GM23338 (cell line): ENCODE measurements at regions not wholly inside any gene's neighbourhood (a gene's known extent, or its start where the extent isn't known, plus 50 kb on each side); places are given as distances from the start of the nearest gene placed in this dataset.
"Not testable (repeated sequence)": the region's sequence is repeated elsewhere in the genome, so short reads cannot be mapped to it uniquely, and the experiment has no call there.

Source experiments
- ATAC-seq: fragments of 200-7000 bp; cut with Tn5 transposase; 3 replicates; pipeline ENCODE4 v1.9.1; 2020
- DNase-seq: peaks from one replicate; pipeline ENCODE4 v3.0.0-alpha.2; 2015; ENCODE audit warnings: low spot score
- H2AFZ ChIP-seq: fragments of 200-600 bp; sonication (generic); 2 replicates; pipeline ENCODE4 v1.8.0; 2016; ENCODE audit warnings: antibody characterized with exemption, mild to moderate bottlenecking, moderate library complexity
- H3F3A ChIP-seq: fragments of 200-600 bp; sonication (generic); replicated peaks from 2 replicates; pipeline ENCODE4 v1.8.0; 2017; ENCODE audit warnings: antibody characterized with exemption, mixed run types, low read depth
- H3K27ac ChIP-seq: fragments of 200-600 bp; sonication (generic); 2 replicates; pipeline ENCODE4 v1.6.1; 2016; ENCODE audit warnings: low read depth
- H3K27me3 ChIP-seq: fragments of 200-600 bp; sonication (generic); 2 replicates; pipeline ENCODE4 v1.8.0; 2016; ENCODE audit warnings: mild to moderate bottlenecking, mixed run types, moderate library complexity; ENCODE audit not compliant: insufficient read depth
- H3K36me3 ChIP-seq: fragments of 200-600 bp; sonication (generic); 2 replicates; pipeline ENCODE4 v1.8.0; 2016; ENCODE audit warnings: mild to moderate bottlenecking; ENCODE audit not compliant: insufficient read depth
- H3K4me1 ChIP-seq: fragments of 200-600 bp; sonication (generic); 2 replicates; pipeline ENCODE4 v1.8.0; 2016; ENCODE audit warnings: mild to moderate bottlenecking, moderate library complexity; ENCODE audit not compliant: insufficient read depth
- H3K4me2 ChIP-seq: fragments of 200-600 bp; sonication (generic); 2 replicates; pipeline ENCODE4 v1.7.1; 2017; ENCODE audit warnings: mixed run types
- H3K4me3 ChIP-seq: fragments of 200-600 bp; sonication (generic); 2 replicates; pipeline ENCODE4 v1.6.1; 2016; ENCODE audit warnings: mixed run types
- H3K79me2 ChIP-seq: fragments of 200-600 bp; sonication (generic); replicated peaks from 2 replicates; pipeline ENCODE4 v1.8.0; 2017; ENCODE audit warnings: mild to moderate bottlenecking; ENCODE audit not compliant: insufficient read depth
- H3K9me2 ChIP-seq: fragments of 200-600 bp; sonication (generic); 2 replicates; pipeline ENCODE4 v1.8.0; 2017; ENCODE audit not compliant: insufficient read depth
- H4K20me1 ChIP-seq: fragments of 200-600 bp; sonication (generic); replicated peaks from 2 replicates; pipeline ENCODE4 v1.8.0; 2017; ENCODE audit warnings: mild to moderate bottlenecking; ENCODE audit not compliant: insufficient read depth
- H3K27ac Mint-ChIP-seq: 2 replicates; pipeline ENCODE4 v1.8.0; 2020; ENCODE audit warnings: inconsistent platforms, mild to moderate bottlenecking, moderate library complexity, mixed read lengths
- H3K27me3 Mint-ChIP-seq: 3 replicates; pipeline ENCODE4 v1.8.0; 2022; ENCODE audit warnings: low read depth, mild to moderate bottlenecking, moderate library complexity, mixed read lengths, inconsistent platforms; ENCODE audit not compliant: insufficient read depth, poor library complexity
- H3K36me3 Mint-ChIP-seq: 3 replicates; pipeline ENCODE4 v1.8.0; 2021; ENCODE audit warnings: low read depth, mild to moderate bottlenecking, inconsistent platforms, moderate library complexity, mixed read lengths
- H3K4me1 Mint-ChIP-seq: 3 replicates; pipeline ENCODE4 v1.8.0; 2020; ENCODE audit warnings: mild to moderate bottlenecking, inconsistent platforms, mixed read lengths
- H3K4me3 Mint-ChIP-seq: 3 replicates; pipeline ENCODE4 v1.8.0; 2021; ENCODE audit warnings: moderate library complexity, mild to moderate bottlenecking, inconsistent platforms, mixed read lengths
- H3K9me3 Mint-ChIP-seq: 3 replicates; pipeline ENCODE4 v1.8.0; 2020; ENCODE audit warnings: moderate library complexity, mild to moderate bottlenecking, inconsistent platforms, mixed read lengths
- JUNB ChIP-seq: IDR thresholded peaks from one replicate; pipeline ENCODE4 v1.6.1; 2016; ENCODE audit warnings: antibody characterized with exemption; ENCODE audit not compliant: unreplicated experiment
- POLR2AphosphoS5 ChIP-seq: IDR thresholded peaks from 2 replicates; pipeline ENCODE4 v1.6.1; 2016; ENCODE audit warnings: antibody characterized with exemption, low read depth
- ZNF114 ChIP-seq: fragments of 250-450 bp; sonication (Bioruptor Pico); IDR thresholded peaks from 2 replicates; pipeline ENCODE4 v1.5.0; 2020; ENCODE audit warnings: mild to moderate bottlenecking, moderate library complexity
- ZNF331 ChIP-seq: fragments of 250-450 bp; sonication (Bioruptor Pico); IDR thresholded peaks from 2 replicates; pipeline ENCODE4 v1.5.0; 2020; ENCODE audit warnings: low read depth, mild to moderate bottlenecking, moderate library complexity
- TF ChIP-seq, protein P1 (sequence below), 2 experiments: fragments of 200-600 bp in 1 of 2; sonication (generic) in 1 of 2; conservative IDR thresholded peaks; 2 replicates each; pipeline versions ENCODE4 v1.5.1 to v1.6.1; 2016 to 2017; ENCODE audit warnings: antibody characterized with exemption in 2 of 2, low read depth in 2 of 2, mild to moderate bottlenecking in 2 of 2, moderate library complexity in 1 of 2

- H3F3A ChIP-seq, result no peaks in the 10 kb centered on the region
- no peak for TF ChIP-seq ZNF331 (CRISPR knock-in tag)
- no peak for TF ChIP-seq JUNB
- TF ChIP-seq ZNF114 (CRISPR knock-in tag), result no peak
- TF ChIP-seq POLR2AphosphoS5, result no peak
- TF ChIP-seq, protein P1, sequence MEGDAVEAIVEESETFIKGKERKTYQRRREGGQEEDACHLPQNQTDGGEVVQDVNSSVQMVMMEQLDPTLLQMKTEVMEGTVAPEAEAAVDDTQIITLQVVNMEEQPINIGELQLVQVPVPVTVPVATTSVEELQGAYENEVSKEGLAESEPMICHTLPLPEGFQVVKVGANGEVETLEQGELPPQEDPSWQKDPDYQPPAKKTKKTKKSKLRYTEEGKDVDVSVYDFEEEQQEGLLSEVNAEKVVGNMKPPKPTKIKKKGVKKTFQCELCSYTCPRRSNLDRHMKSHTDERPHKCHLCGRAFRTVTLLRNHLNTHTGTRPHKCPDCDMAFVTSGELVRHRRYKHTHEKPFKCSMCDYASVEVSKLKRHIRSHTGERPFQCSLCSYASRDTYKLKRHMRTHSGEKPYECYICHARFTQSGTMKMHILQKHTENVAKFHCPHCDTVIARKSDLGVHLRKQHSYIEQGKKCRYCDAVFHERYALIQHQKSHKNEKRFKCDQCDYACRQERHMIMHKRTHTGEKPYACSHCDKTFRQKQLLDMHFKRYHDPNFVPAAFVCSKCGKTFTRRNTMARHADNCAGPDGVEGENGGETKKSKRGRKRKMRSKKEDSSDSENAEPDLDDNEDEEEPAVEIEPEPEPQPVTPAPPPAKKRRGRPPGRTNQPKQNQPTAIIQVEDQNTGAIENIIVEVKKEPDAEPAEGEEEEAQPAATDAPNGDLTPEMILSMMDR (conservative IDR thresholded peaks at IDR 0.05; ENCODE audit: low read depth in 2 of 2), result no peak
- Mint-ChIP-seq H3K36me3 (no peaks in the 10 kb centered on the region), H3K4me1 (no peaks in the 10 kb centered on the region), H3K9me3 (no peaks in the 10 kb centered on the region), H3K27ac (no peak overlapping the region), H3K4me3 (no peak overlapping the region), H3K27me3 (no peaks in the 10 kb centered on the region)
- H2AFZ ChIP-seq, result no peak overlapping the region
- H3K27me3 ChIP-seq, result no peaks in the 10 kb centered on the region
- ATAC-seq, result no peak
- no peak overlapping the region for H3K4me3 ChIP-seq
- no peaks in the 10 kb centered on the region for H4K20me1 ChIP-seq
- H3K9me2 ChIP-seq, result peaks cover 15% of the 10 kb centered on the region; the same call in 1 of the 2 replicates
- H3K4me2 ChIP-seq, result no peak overlapping the region
- no peaks in the 10 kb centered on the region for H3K36me3 ChIP-seq
- H3K27ac ChIP-seq, result no peak overlapping the region
- no peaks in the 10 kb centered on the region for H3K4me1 ChIP-seq
- DNase-seq, result no peak
- no peaks in the 10 kb centered on the region for H3K79me2 ChIP-seq
Measured at GRCh38 chr7:91383905-91384274, 119.7 kb downstream of the FZD1 start.

- not testable (repeated sequence) for H4K20me1 ChIP-seq, H3K4me1 Mint-ChIP-seq, H3K27ac Mint-ChIP-seq, H3K4me2 ChIP-seq, H3K4me1 ChIP-seq, H3K27ac ChIP-seq, H3K4me3 Mint-ChIP-seq, H2AFZ ChIP-seq, DNase-seq, H3K27me3 Mint-ChIP-seq, H3K36me3 Mint-ChIP-seq, H3K4me3 ChIP-seq, H3F3A ChIP-seq, H3K9me3 Mint-ChIP-seq, H3K27me3 ChIP-seq, ATAC-seq, H3K36me3 ChIP-seq, H3K79me2 ChIP-seq, H3K9me2 ChIP-seq
Measured at GRCh38 chr7:91394757-91395156, 130.5 kb downstream of the FZD1 start.

- H3K36me3 ChIP-seq, H3K4me1 ChIP-seq, H2AFZ ChIP-seq, DNase-seq, H3K4me1 Mint-ChIP-seq, H3K9me3 Mint-ChIP-seq, H4K20me1 ChIP-seq, H3K27ac ChIP-seq, H3K27ac Mint-ChIP-seq, H3F3A ChIP-seq, H3K4me2 ChIP-seq, H3K4me3 ChIP-seq, H3K27me3 Mint-ChIP-seq, H3K9me2 ChIP-seq, ATAC-seq, H3K27me3 ChIP-seq, H3K36me3 Mint-ChIP-seq, H3K4me3 Mint-ChIP-seq, H3K79me2 ChIP-seq: not testable (repeated sequence)
Measured at GRCh38 chr7:91395313-91395712, 131.1 kb downstream of the FZD1 start.
